ENCODE measurements at regions not wholly inside any gene's neighbourhood (a gene's known extent, or its start where the extent isn't known, plus 50 kb on each side); places are given as distances from the start of the nearest gene placed in this dataset.
A peak's percentile ranks its signal among the peaks of the same experiment; 100 is the strongest.
"Not testable (repeated sequence)": the region's sequence is repeated elsewhere in the genome, so short reads cannot be mapped to it uniquely, and the experiment has no call there.

DNA sequence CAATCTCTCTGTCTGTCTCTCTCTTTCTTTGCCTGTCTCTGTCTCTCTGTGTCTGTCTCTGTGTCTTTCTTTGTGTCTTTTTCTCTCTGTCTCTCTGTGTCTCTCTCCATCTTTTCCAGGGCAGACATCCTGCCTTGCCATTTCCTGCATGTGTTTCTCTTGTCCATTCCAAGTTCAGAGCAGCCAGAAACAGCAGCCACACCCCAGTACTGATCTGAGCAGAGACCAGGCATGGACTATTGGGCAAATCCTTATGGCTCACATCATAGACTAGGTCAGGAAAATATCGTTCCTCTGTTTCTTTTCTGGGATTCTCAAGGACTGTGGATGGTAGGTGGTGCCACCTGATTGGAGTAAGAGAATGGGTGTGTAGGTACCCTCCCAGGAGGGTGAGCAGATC, 95.8 kb downstream of the RAMP3 start:
- H3K4me1 Mint-ChIP-seq, result peaks cover 9% of the 10 kb centered on the region

DNA sequence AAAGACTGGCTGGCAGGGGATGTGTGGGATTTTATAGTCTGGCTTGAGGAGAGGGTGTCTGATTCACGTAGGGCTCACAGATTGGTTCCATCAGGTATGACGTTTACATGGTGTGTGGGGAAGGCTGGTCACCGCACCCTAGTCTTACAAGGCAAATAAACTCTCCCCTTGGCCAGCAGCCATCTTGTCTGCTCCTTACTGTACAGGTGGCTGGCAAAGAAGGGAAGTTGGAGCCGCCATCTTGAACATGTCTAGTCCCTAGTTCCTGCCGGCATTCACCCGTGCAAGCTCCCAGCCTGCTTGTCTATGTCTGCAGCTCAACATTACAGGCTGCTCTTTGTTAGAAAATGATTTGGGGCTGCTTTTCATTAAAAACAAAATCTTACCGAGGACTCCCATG, 97.6 kb downstream of the RAMP3 start:
- Mint-ChIP-seq H3K4me3 (no peak overlapping the region), H3K4me1 (peaks cover 23% of the 10 kb centered on the region), H3K27me3 (peaks cover 24% of the 10 kb centered on the region), H3K27ac (no peak overlapping the region), H3K9me3 (no peaks in the 10 kb centered on the region), H3K36me3 (no peaks in the 10 kb centered on the region)
- DNase-seq (ENCODE audit: low spot score in 2 of 2), result no peak
- no peak for ATAC-seq (ENCODE audit: low read depth)

More for the DNA sequence above, 95.8 kb downstream of the RAMP3 start:
- Mint-ChIP-seq H3K27me3 (peaks cover 20% of the 10 kb centered on the region), H3K9me3 (no peaks in the 10 kb centered on the region), H3K4me3 (no peak overlapping the region), H3K27ac (no peak overlapping the region), H3K36me3 (no peaks in the 10 kb centered on the region)
- DNase-seq (ENCODE audit: low spot score in 2 of 2) (no peak), ATAC-seq (ENCODE audit: low read depth) (no peak)

- no peak overlapping the region for H3K27ac Mint-ChIP-seq
- no peak for DNase-seq (ENCODE audit: low spot score in 2 of 2)
- no peaks in the 10 kb centered on the region for H3K9me3 Mint-ChIP-seq
- peaks cover 23% of the 10 kb centered on the region for H3K4me1 Mint-ChIP-seq
- peaks cover 26% of the 10 kb centered on the region for H3K27me3 Mint-ChIP-seq
- no peak for ATAC-seq (ENCODE audit: low read depth)
- no peaks in the 10 kb centered on the region for H3K36me3 Mint-ChIP-seq
- no peak overlapping the region for H3K4me3 Mint-ChIP-seq
These were observed 98.7 kb downstream of the RAMP3 start for GRCh38 chr7:45256309-45256708.

GRCh38 chr7:45256775-45257174, 99.2 kb downstream of the RAMP3 start:
- Mint-ChIP-seq H3K27me3 (peaks cover 27% of the 10 kb centered on the region), H3K9me3 (no peaks in the 10 kb centered on the region)
- ATAC-seq (ENCODE audit: low read depth), result no peak

GRCh38 chr7:45257284-45257683, 99.7 kb downstream of the RAMP3 start:
- Mint-ChIP-seq H3K4me3 (no peak overlapping the region), H3K9me3 (no peaks in the 10 kb centered on the region), H3K4me1 (peaks cover 23% of the 10 kb centered on the region), H3K36me3 (no peaks in the 10 kb centered on the region), H3K27ac (no peak overlapping the region), H3K27me3 (peaks cover 29% of the 10 kb centered on the region)
- no peak for DNase-seq (ENCODE audit: low spot score in 2 of 2)
- ATAC-seq (ENCODE audit: low read depth), result no peak

More at GRCh38 chr7:45256775-45257174, 99.2 kb downstream of the RAMP3 start:
- DNase-seq (ENCODE audit: low spot score in 2 of 2), result no peak
- no peaks in the 10 kb centered on the region for H3K36me3 Mint-ChIP-seq
- peaks cover 23% of the 10 kb centered on the region for H3K4me1 Mint-ChIP-seq
- no peak overlapping the region for H3K27ac Mint-ChIP-seq
- no peak overlapping the region for H3K4me3 Mint-ChIP-seq

GRCh38 chr7:45258533-45259226, 101.1 kb downstream of the RAMP3 start:
- H3K27ac Mint-ChIP-seq, result no peak overlapping the region
- no peaks in the 10 kb centered on the region for H3K36me3 Mint-ChIP-seq
- no peak for DNase-seq (ENCODE audit: low spot score in 2 of 2)
- peak overlapping the region; percentile 49 for H3K4me3 Mint-ChIP-seq
- H3K27me3 Mint-ChIP-seq, result peaks cover 23% of the 10 kb centered on the region
- peaks cover 19% of the 10 kb centered on the region for H3K4me1 Mint-ChIP-seq
- peaks cover 3% of the 10 kb centered on the region for H3K9me3 Mint-ChIP-seq
- ATAC-seq (ENCODE audit: low read depth), result peak; percentile 72

- Mint-ChIP-seq H3K9me3 (peaks cover 3% of the 10 kb centered on the region), H3K4me1 (peaks cover 19% of the 10 kb centered on the region), H3K27ac (no peak overlapping the region), H3K27me3 (peaks cover 20% of the 10 kb centered on the region), H3K4me3 (no peak overlapping the region), H3K36me3 (no peaks in the 10 kb centered on the region)
- ATAC-seq (ENCODE audit: low read depth) (no peak), DNase-seq (ENCODE audit: low spot score in 2 of 2) (no peak)
These were observed 101.6 kb downstream of the RAMP3 start for GRCh38 chr7:45259227-45259596.

- peak; percentile 68 for ATAC-seq (ENCODE audit: low read depth)
- Mint-ChIP-seq H3K36me3 (no peaks in the 10 kb centered on the region), H3K4me3 (no peak overlapping the region), H3K9me3 (peaks cover 3% of the 10 kb centered on the region), H3K4me1 (peaks cover 19% of the 10 kb centered on the region), H3K27me3 (peaks cover 23% of the 10 kb centered on the region), H3K27ac (no peak overlapping the region)
- peak; percentile 61 to 68 for DNase-seq (ENCODE audit: low spot score in 2 of 2)
These were observed 102.5 kb downstream of the RAMP3 start for GRCh38 chr7:45259966-45260646.

DNA sequence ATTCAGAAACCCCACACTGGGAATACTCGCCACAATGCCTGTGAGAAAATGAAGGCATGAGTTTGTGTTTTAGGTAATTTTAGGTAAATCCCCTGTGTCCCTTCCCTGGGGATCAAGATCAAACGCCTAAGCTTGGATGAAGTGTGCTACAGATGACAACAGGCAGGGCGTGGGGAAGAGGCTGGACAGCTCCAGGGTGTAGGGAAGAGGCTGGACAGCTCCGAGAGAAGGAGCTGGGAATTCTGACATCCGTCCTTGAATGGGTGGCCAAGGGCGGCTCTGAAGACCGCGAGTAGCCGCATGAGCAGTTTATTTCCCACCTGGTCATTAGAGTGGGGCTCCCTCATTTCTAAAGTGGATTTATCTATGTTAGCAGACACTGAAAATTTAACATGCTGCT, 109.7 kb downstream of the RAMP3 start:
- Mint-ChIP-seq H3K4me3 (no peak overlapping the region), H3K4me1 (no peaks in the 10 kb centered on the region), H3K27me3 (peaks cover 19% of the 10 kb centered on the region), H3K27ac (no peak overlapping the region), H3K9me3 (peaks cover 3% of the 10 kb centered on the region), H3K36me3 (no peaks in the 10 kb centered on the region)
- ATAC-seq (ENCODE audit: low read depth), result no peak
- no peak for DNase-seq (ENCODE audit: low spot score in 2 of 2)

- ATAC-seq (ENCODE audit: low read depth), result no peak
- no peak overlapping the region for H3K27ac Mint-ChIP-seq
- H3K36me3 Mint-ChIP-seq, result no peaks in the 10 kb centered on the region
- H3K4me3 Mint-ChIP-seq, result no peak overlapping the region
- peaks cover 19% of the 10 kb centered on the region for H3K27me3 Mint-ChIP-seq
- no peaks in the 10 kb centered on the region for H3K4me1 Mint-ChIP-seq
- peaks cover 4% of the 10 kb centered on the region for H3K9me3 Mint-ChIP-seq
- no peak for DNase-seq (ENCODE audit: low spot score in 2 of 2)
These were observed 110.4 kb downstream of the RAMP3 start for GRCh38 chr7:45268013-45268412.

DNA sequence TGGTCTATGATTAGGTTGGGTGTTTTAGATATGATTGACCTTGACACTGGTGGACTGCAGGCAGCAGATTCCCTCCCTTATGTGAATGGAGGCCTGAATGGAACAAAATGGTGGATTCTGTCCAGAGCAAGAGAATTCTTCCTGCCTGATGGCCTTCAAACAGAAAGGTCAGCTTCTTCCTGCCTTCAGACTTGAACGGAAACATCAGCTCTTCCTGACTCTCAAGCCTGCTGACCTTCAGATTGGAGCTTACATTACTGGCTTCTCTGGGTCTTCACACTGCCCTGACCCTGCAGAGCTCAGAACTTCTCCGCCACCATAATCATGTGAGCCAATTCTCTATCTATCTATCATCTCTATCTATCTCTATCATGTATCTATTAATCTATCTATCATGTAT, 111.6 kb downstream of the RAMP3 start:
- no peak overlapping the region for H3K4me3 Mint-ChIP-seq
- no peak overlapping the region for H3K27ac Mint-ChIP-seq
- no peak for ATAC-seq (ENCODE audit: low read depth)
- peaks cover 2% of the 10 kb centered on the region for H3K9me3 Mint-ChIP-seq
- peaks cover 19% of the 10 kb centered on the region for H3K27me3 Mint-ChIP-seq
- no peak for DNase-seq (ENCODE audit: low spot score in 2 of 2)
- no peaks in the 10 kb centered on the region for H3K36me3 Mint-ChIP-seq
- no peaks in the 10 kb centered on the region for H3K4me1 Mint-ChIP-seq

GRCh38 chr7:45278763-45279398, 121.3 kb downstream of the RAMP3 start:
- no peak overlapping the region for H3K27ac Mint-ChIP-seq
- ATAC-seq (ENCODE audit: low read depth), result no peak
- H3K27me3 Mint-ChIP-seq, result peaks cover 9% of the 10 kb centered on the region
- no peaks in the 10 kb centered on the region for H3K4me1 Mint-ChIP-seq
- H3K4me3 Mint-ChIP-seq, result no peak overlapping the region
- no peaks in the 10 kb centered on the region for H3K36me3 Mint-ChIP-seq
- peaks cover 1% of the 10 kb centered on the region for H3K9me3 Mint-ChIP-seq
- DNase-seq (ENCODE audit: low spot score in 2 of 2), result no peak

DNA sequence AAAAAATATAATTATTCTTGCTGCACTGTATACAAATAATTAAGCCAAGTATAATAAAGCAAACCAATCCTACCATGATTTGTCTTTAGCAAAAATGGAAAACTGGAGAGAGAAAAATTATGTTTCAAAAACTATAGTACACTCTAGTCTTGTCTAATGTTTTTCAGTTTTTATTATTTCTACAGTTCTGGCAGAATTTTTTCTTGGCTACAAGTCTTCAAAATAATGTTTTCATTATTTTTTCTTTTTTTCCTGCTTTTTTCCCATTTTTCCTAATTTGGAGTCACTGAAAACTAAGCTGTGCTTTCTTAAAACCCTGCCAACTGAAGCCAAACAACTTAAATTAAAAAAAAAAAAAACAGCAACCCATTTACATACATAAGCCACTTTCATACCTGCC, 132.0 kb downstream of the RAMP3 start:
- H3K4me1 Mint-ChIP-seq; H3K36me3 Mint-ChIP-seq; H3K27ac Mint-ChIP-seq; H3K9me3 Mint-ChIP-seq; ATAC-seq (ENCODE audit: low read depth); H3K4me3 Mint-ChIP-seq; DNase-seq (ENCODE audit: low spot score in 2 of 2): not testable (repeated sequence)
- peaks cover 18% of the 10 kb centered on the region for H3K27me3 Mint-ChIP-seq

DNA sequence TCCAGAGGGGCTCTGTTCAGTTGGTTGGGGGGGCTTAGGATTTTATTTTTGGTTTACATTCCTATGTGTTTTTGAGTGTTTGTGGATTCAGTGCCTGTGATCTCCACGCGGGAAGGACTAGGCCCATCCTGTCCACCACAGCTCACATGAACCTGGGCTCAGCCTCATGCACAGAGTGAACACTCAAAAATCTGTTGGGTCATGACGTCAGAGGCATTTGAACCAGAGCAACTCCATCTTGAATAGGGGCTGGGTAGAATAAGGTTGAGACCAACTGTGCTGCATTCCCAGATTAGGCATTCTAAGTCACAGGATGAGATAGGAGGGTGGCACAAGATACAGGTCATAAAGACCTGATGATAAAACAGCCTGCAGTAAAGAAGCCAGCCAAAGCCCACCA, 133.3 kb downstream of the RAMP3 start:
- no peak overlapping the region for H3K4me3 Mint-ChIP-seq
- DNase-seq (ENCODE audit: low spot score in 2 of 2) (no peak), ATAC-seq (ENCODE audit: low read depth) (no peak)
- H3K9me3 Mint-ChIP-seq, result peaks cover 9% of the 10 kb centered on the region
- H3K27me3 Mint-ChIP-seq, result peaks cover 16% of the 10 kb centered on the region
- H3K27ac Mint-ChIP-seq, result no peak overlapping the region
- H3K36me3 Mint-ChIP-seq, result peaks cover 5% of the 10 kb centered on the region
- H3K4me1 Mint-ChIP-seq, result no peaks in the 10 kb centered on the region
